ENCODE measurements at regions not wholly inside any gene's neighbourhood (a gene's known extent, or its start where the extent isn't known, plus 50 kb on each side); places are given as distances from the start of the nearest gene placed in this dataset.

- no peak for TF ChIP-seq CTCF (IDR thresholded peaks at IDR 0.05; ENCODE audit: extremely low read depth, missing control alignments)
- no peak for DNase-seq (ENCODE audit: low spot score)
Measured at GRCh38 chr9:84125046-84125445, 144.4 kb downstream of the RMI1 start.

GRCh38 chr9:84129529-84129928, 148.9 kb downstream of the RMI1 start:
- no peak for DNase-seq (ENCODE audit: low spot score)
- no peak for TF ChIP-seq CTCF (IDR thresholded peaks at IDR 0.05; ENCODE audit: extremely low read depth, missing control alignments)

- no peak for TF ChIP-seq CTCF (IDR thresholded peaks at IDR 0.05; ENCODE audit: extremely low read depth, missing control alignments)
- no peak for DNase-seq (ENCODE audit: low spot score)
Measured at GRCh38 chr9:84136119-84136868, 155.7 kb downstream of the RMI1 start.

- TF ChIP-seq CTCF (IDR thresholded peaks at IDR 0.05; ENCODE audit: extremely low read depth, missing control alignments) = no peak
- no peak for DNase-seq (ENCODE audit: low spot score)
Measured at GRCh38 chr9:84137968-84138367, 157.4 kb downstream of the RMI1 start.

- no peak for TF ChIP-seq CTCF (IDR thresholded peaks at IDR 0.05; ENCODE audit: extremely low read depth, missing control alignments)
- DNase-seq (ENCODE audit: low spot score) = no peak
Measured at GRCh38 chr9:84138541-84138940, 157.9 kb downstream of the RMI1 start.

GRCh38 chr9:84139296-84140070, 158.9 kb downstream of the RMI1 start:
- no peak for DNase-seq (ENCODE audit: low spot score)
- no peak for TF ChIP-seq CTCF (IDR thresholded peaks at IDR 0.05; ENCODE audit: extremely low read depth, missing control alignments)

- no peak for DNase-seq (ENCODE audit: low spot score)
- TF ChIP-seq CTCF (IDR thresholded peaks at IDR 0.05; ENCODE audit: extremely low read depth, missing control alignments) = no peak
Measured at GRCh38 chr9:84140535-84141101, 160.0 kb downstream of the RMI1 start.
